Esophagus squamous epithelium (tissue), 4 donors: ENCODE measurements at regions not wholly inside any gene's neighbourhood (a gene's known extent, or its start where the extent isn't known, plus 50 kb on each side); places are given as distances from the start of the nearest gene placed in this dataset.

Experiments used
- POLR2A ChIP-seq, 4 donors: fragments of 450-650 bp; IDR thresholded peaks; one replicate each; pipeline ENCODE4 v1.6.1; 2017; ENCODE audit warnings: antibody characterized with exemption in 4 of 4, mild to moderate bottlenecking in 4 of 4, moderate library complexity in 3 of 4
- TF ChIP-seq, protein P1 (sequence below), 6 experiments: fragments of 450-650 bp in 4 of 6; fragments of 200-600 bp in 2 of 6; sonication (generic) in 2 of 6; IDR thresholded peaks; one replicate each; pipeline ENCODE4 v1.5.1; 2016 to 2019; ENCODE audit warnings: antibody characterized with exemption in 6 of 6, mild to moderate bottlenecking in 4 of 6, moderate library complexity in 4 of 6

DNA sequence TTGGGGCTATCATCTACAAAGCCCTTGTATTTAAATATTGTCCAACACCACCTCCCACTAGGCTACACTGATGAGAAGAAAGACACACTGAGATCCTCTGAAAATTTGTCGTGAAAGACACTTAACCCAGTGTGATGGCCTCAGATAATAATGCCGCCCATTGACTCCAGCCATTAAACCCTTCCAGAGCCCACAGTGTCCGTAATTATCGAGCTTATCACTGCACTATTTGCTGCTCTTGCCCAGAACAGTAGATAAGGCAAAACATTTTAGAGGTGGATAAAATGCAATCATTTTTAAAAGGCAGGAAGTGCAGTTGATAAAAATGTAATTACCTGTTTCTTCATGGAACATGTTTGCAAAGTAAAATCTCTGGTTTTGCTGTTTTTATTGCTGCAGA is 121.3 kb upstream of the DDX18 start:
- TF ChIP-seq, protein P1, sequence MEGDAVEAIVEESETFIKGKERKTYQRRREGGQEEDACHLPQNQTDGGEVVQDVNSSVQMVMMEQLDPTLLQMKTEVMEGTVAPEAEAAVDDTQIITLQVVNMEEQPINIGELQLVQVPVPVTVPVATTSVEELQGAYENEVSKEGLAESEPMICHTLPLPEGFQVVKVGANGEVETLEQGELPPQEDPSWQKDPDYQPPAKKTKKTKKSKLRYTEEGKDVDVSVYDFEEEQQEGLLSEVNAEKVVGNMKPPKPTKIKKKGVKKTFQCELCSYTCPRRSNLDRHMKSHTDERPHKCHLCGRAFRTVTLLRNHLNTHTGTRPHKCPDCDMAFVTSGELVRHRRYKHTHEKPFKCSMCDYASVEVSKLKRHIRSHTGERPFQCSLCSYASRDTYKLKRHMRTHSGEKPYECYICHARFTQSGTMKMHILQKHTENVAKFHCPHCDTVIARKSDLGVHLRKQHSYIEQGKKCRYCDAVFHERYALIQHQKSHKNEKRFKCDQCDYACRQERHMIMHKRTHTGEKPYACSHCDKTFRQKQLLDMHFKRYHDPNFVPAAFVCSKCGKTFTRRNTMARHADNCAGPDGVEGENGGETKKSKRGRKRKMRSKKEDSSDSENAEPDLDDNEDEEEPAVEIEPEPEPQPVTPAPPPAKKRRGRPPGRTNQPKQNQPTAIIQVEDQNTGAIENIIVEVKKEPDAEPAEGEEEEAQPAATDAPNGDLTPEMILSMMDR (IDR thresholded peaks at IDR 0.05) = no peak
- TF ChIP-seq POLR2A (IDR thresholded peaks at IDR 0.05) = no peak
